Stimulated activated CD4-positive, alpha-beta T cell treated with anti-CD3 and anti-CD28 coated beads, TNF-alpha, amount 100 ng/mL, for 48 hours (primary cell): ENCODE measurements at regions not wholly inside any gene's neighbourhood (a gene's known extent, or its start where the extent isn't known, plus 50 kb on each side); places are given as distances from the start of the nearest gene placed in this dataset.
"Not testable (repeated sequence)": the region's sequence is repeated elsewhere in the genome, so short reads cannot be mapped to it uniquely, and the experiment has no call there.

Experiments used
- DNase-seq, 3 donors: peaks; one replicate each; pipeline ENCODE4 v3.0.0-alpha.2; 2020; ENCODE audit warnings: low read depth in 3 of 3

GRCh38 chr10:78436706-78437406, 403.2 kb downstream of the RPS24 start:
- DNase-seq, result no peak

GRCh38 chr10:78437407-78437768, 403.7 kb downstream of the RPS24 start:
- no peak for DNase-seq

GRCh38 chr10:78437998-78438906, 404.6 kb downstream of the RPS24 start:
- DNase-seq, result no peak

- DNase-seq, result no peak
Measured at GRCh38 chr10:78438907-78439809, 405.5 kb downstream of the RPS24 start.

- DNase-seq, result no peak
Measured at GRCh38 chr10:78441010-78441409, 407.3 kb downstream of the RPS24 start.

- no peak for DNase-seq
Measured at GRCh38 chr10:78441694-78442093, 408.0 kb downstream of the RPS24 start.

GRCh38 chr10:78442836-78443550, 409.3 kb downstream of the RPS24 start:
- DNase-seq, result no peak

- no peak for DNase-seq
Measured at GRCh38 chr10:78443900-78444571, 410.4 kb downstream of the RPS24 start.

GRCh38 chr10:78444741-78445140, 411.1 kb downstream of the RPS24 start:
- not testable (repeated sequence) for DNase-seq

GRCh38 chr10:78445308-78445707, 411.6 kb downstream of the RPS24 start:
- no peak for DNase-seq

GRCh38 chr10:78448470-78448869, 414.8 kb downstream of the RPS24 start:
- no peak for DNase-seq

GRCh38 chr10:78448994-78449418, 415.3 kb downstream of the RPS24 start:
- DNase-seq, result no peak

- no peak for DNase-seq
Measured at GRCh38 chr10:78449554-78449953, 415.9 kb downstream of the RPS24 start.

GRCh38 chr10:78450239-78450638, 416.6 kb downstream of the RPS24 start:
- DNase-seq, result no peak

- DNase-seq, result no peak
Measured at GRCh38 chr10:78450807-78451485, 417.3 kb downstream of the RPS24 start.

GRCh38 chr10:78451592-78451991, 417.9 kb downstream of the RPS24 start:
- no peak for DNase-seq

GRCh38 chr10:78454123-78454645, 420.5 kb downstream of the RPS24 start:
- no peak for DNase-seq

- no peak for DNase-seq
Measured at GRCh38 chr10:78455236-78455635, 421.6 kb downstream of the RPS24 start.

GRCh38 chr10:78455811-78456210, 422.1 kb downstream of the RPS24 start:
- DNase-seq, result no peak
